Neural progenitor cell (in vitro differentiated cells): ENCODE measurements at regions not wholly inside any gene's neighbourhood (a gene's known extent, or its start where the extent isn't known, plus 50 kb on each side); places are given as distances from the start of the nearest gene placed in this dataset.

Source experiments
- CTCF ChIP-seq: fragments of 200-600 bp; sonication (generic); IDR thresholded peaks from 2 replicates; pipeline ENCODE4 v1.5.1; 2017; ENCODE audit warnings: antibody characterized with exemption, mild to moderate bottlenecking
- EZH2 ChIP-seq: fragments of 200-600 bp; sonication (generic); IDR thresholded peaks from 2 replicates; pipeline ENCODE4 v1.6.1; 2017; ENCODE audit warnings: antibody characterized with exemption, mild to moderate bottlenecking, moderate library complexity
- EZH2phosphoT487 ChIP-seq: fragments of 200-600 bp; sonication (generic); IDR thresholded peaks from 2 replicates; pipeline ENCODE4 v1.6.1; 2017; ENCODE audit warnings: antibody characterized with exemption

- TF ChIP-seq CTCF = no peak
- TF ChIP-seq EZH2 = no peak
- no peak for TF ChIP-seq EZH2phosphoT487
These were observed 175.0 kb upstream of the ARHGEF9 start for GRCh38 chrX:63959975-63960374.
